OCI-LY7 (cell line): ENCODE measurements at regions not wholly inside any gene's neighbourhood (a gene's known extent, or its start where the extent isn't known, plus 50 kb on each side); places are given as distances from the start of the nearest gene placed in this dataset.

ENCODE experiments used
- BruUV-seq: library from RNA; stranded (reverse); fragments of 400-500 nt; replicated peaks from 2 replicates; lab custom pipeline; 2021; lab: Mats Ljungman, UMichigan
- CTCF ChIA-PET: fragments of 300-600 bp; sonication (Branson Sonifier 250); formaldehyde crosslinking; loops from one replicate; lab custom pipeline; 2022; ENCODE audit warnings: antibody characterized with exemption; ENCODE audit not compliant: unreplicated experiment; lab: Charles Lee
- POLR2A ChIA-PET: fragments of 300-600 bp; sonication (Branson Sonifier 250); formaldehyde crosslinking; loops from one replicate; lab custom pipeline; 2022; ENCODE audit warnings: antibody characterized with exemption; lab: Charles Lee
- DNase-seq: peaks from one replicate; pipeline ENCODE4 v3.0.0-alpha.2; 2015; ENCODE audit warnings: low spot score
- H2AFZ ChIP-seq: fragments of 200-600 bp; sonication (generic), shearing (Covaris generic); 2 replicates; pipeline ENCODE4 v1.6.1; 2014; ENCODE audit warnings: mild to moderate bottlenecking, antibody characterized with exemption, low read length, moderate library complexity
- H3K27ac ChIP-seq: fragments of 200-600 bp; sonication (generic); 2 replicates; pipeline ENCODE4 v1.5.1; 2014; ENCODE audit warnings: mixed run types, low read depth, mild to moderate bottlenecking, moderate library complexity, low read length, inconsistent platforms; ENCODE audit not compliant: poor library complexity, severe bottlenecking
- H3K36me3 ChIP-seq: fragments of 200-600 bp; sonication (generic); 2 replicates; pipeline ENCODE4 v1.6.1; 2014; ENCODE audit warnings: mild to moderate bottlenecking, antibody characterized with exemption, low read length, moderate library complexity, mixed read lengths; ENCODE audit not compliant: insufficient read depth
- H3K4me1 ChIP-seq: fragments of 200-600 bp; sonication (generic); 2 replicates; pipeline ENCODE4 v1.5.1; 2014; ENCODE audit warnings: mild to moderate bottlenecking, low read length; ENCODE audit not compliant: insufficient read depth, poor library complexity, severe bottlenecking
- H3K4me2 ChIP-seq: fragments of 200-600 bp; sonication (generic); 2 replicates; pipeline ENCODE4 v1.6.1; 2014; ENCODE audit warnings: mild to moderate bottlenecking, low read length
- H3K4me3 ChIP-seq: fragments of 200-600 bp; sonication (generic); 2 replicates; pipeline ENCODE4 v1.5.1; 2014; ENCODE audit warnings: mild to moderate bottlenecking, low read depth, low read length; ENCODE audit not compliant: poor library complexity, severe bottlenecking
- H3K79me2 ChIP-seq: fragments of 200-600 bp; sonication (generic); 2 replicates; pipeline ENCODE4 v1.6.1; 2016; ENCODE audit warnings: low read depth, mild to moderate bottlenecking, low read length, moderate library complexity, mixed read lengths; ENCODE audit not compliant: insufficient read depth
- H3K9me2 ChIP-seq: fragments of 200-600 bp; sonication (generic); 2 replicates; pipeline ENCODE4 v1.6.1; 2016; ENCODE audit warnings: mild to moderate bottlenecking, low read length, mixed read lengths; ENCODE audit not compliant: insufficient read depth
- H3K9me3 ChIP-seq: fragments of 200-600 bp; sonication (generic); 2 replicates; pipeline ENCODE4 v1.6.1; 2014; ENCODE audit warnings: mild to moderate bottlenecking, mixed run types, low read length, mixed read lengths
- H4K20me1 ChIP-seq: fragments of 200-600 bp; sonication (generic); 2 replicates; pipeline ENCODE4 v1.6.1; 2014; ENCODE audit warnings: mild to moderate bottlenecking, antibody characterized with exemption, low read length, moderate library complexity, mixed read lengths; ENCODE audit not compliant: insufficient read depth
- CTCF ChIP-seq: fragments of 200-600 bp; sonication (generic); conservative IDR thresholded peaks from 2 replicates; pipeline ENCODE4 v1.5.1; 2014; ENCODE audit warnings: mild to moderate bottlenecking, antibody characterized with exemption, low read length, moderate library complexity, mixed read lengths
- EZH2phosphoT487 ChIP-seq: fragments of 200-600 bp; sonication (generic); IDR thresholded peaks from 2 replicates; pipeline ENCODE4 v1.6.1; 2018; ENCODE audit warnings: low read depth, borderline replicate concordance, mild to moderate bottlenecking, mixed run types, antibody characterized with exemption, low read length, moderate library complexity, mixed read lengths
- intact Hi-C: fragments of 100-400 bp; cut with micrococcal nuclease; formaldehyde crosslinking; loops from one replicate; pipeline ENCODE4 v1.10.0; 2022; ENCODE audit not compliant: unreplicated experiment

- Histone ChIP-seq H3K9me2 (no peaks in the 10 kb centered on the region), H3K4me3 (no peak overlapping the region), H3K4me1 (no peaks in the 10 kb centered on the region), H4K20me1 (no peaks in the 10 kb centered on the region), H3K27ac (no peak overlapping the region), H3K79me2 (no peaks in the 10 kb centered on the region), H3K36me3 (no peaks in the 10 kb centered on the region), H3K4me2 (no peak overlapping the region), H2AFZ (no peak overlapping the region), H3K9me3 (no peaks in the 10 kb centered on the region)
- POLR2A ChIA-PET: interaction anchor here (1.4 kb wide), 1 partner anchor 19 kb away, joined by 4 read pairs; no protein-coding TSS in a partner anchor
- BruUV-seq: no TSS peak
- CTCF ChIA-PET: no interaction called here
- TF ChIP-seq EZH2phosphoT487: no peak
- no peak for TF ChIP-seq CTCF
- intact Hi-C loops: no loop called here
- DNase-seq: no peak
These were observed 805.2 kb downstream of the DHX35 start for GRCh38 chr20:39767352-39767751.

- Histone ChIP-seq H3K27ac (no peak overlapping the region), H3K4me2 (no peak overlapping the region), H3K4me3 (no peak overlapping the region), H3K4me1 (no peaks in the 10 kb centered on the region), H3K79me2 (no peaks in the 10 kb centered on the region), H2AFZ (no peak overlapping the region), H3K9me2 (no peaks in the 10 kb centered on the region), H3K9me3 (no peaks in the 10 kb centered on the region), H3K36me3 (no peaks in the 10 kb centered on the region), H4K20me1 (no peaks in the 10 kb centered on the region)
- DNase-seq: no peak
- ChIA-PET POLR2A (no interaction called here), CTCF (no interaction called here)
- BruUV-seq: no TSS peak
- intact Hi-C loops: no loop called here
- TF ChIP-seq EZH2phosphoT487 (no peak), CTCF (no peak)
These were observed 804.2 kb downstream of the DHX35 start for GRCh38 chr20:39766333-39766732.

GRCh38 chr20:39762716-39763115 is 800.6 kb downstream of the DHX35 start:
- Histone ChIP-seq H3K27ac (no peak overlapping the region), H3K9me2 (no peaks in the 10 kb centered on the region), H3K4me1 (no peaks in the 10 kb centered on the region), H3K4me3 (no peak overlapping the region), H4K20me1 (no peaks in the 10 kb centered on the region), H3K79me2 (no peaks in the 10 kb centered on the region), H3K36me3 (no peaks in the 10 kb centered on the region), H3K4me2 (no peak overlapping the region), H3K9me3 (no peaks in the 10 kb centered on the region), H2AFZ (no peak overlapping the region)
- DNase-seq: no peak
- no TSS peak for BruUV-seq
- POLR2A ChIA-PET: interaction anchor here (0.7 kb wide), 2 partner anchors 55 to 101 kb away, joined by 4 read pairs; no protein-coding TSS in a partner anchor
- CTCF ChIA-PET: no interaction called here
- intact Hi-C loops: no loop called here
- TF ChIP-seq CTCF (no peak), EZH2phosphoT487 (no peak)
